ENCODE measurements at regions not wholly inside any gene's neighbourhood (a gene's known extent, or its start where the extent isn't known, plus 50 kb on each side); places are given as distances from the start of the nearest gene placed in this dataset.

- H3K4me3 Mint-ChIP-seq (ENCODE audit: unreplicated experiment), result no peak overlapping the region
- DNase-seq (ENCODE audit: low spot score), result no peak
These were observed 108.0 kb upstream of the TMTC2 start for GRCh38 chr12:82578725-82579124.

GRCh38 chr12:82583756-82584155 lies 103.0 kb upstream of the TMTC2 start:
- H3K9me3 Mint-ChIP-seq (ENCODE audit: low read depth), result peaks cover 35% of the 10 kb centered on the region
- no peak overlapping the region for H3K4me3 Mint-ChIP-seq (ENCODE audit: unreplicated experiment)
- peaks cover 2% of the 10 kb centered on the region for H3K27me3 Mint-ChIP-seq (ENCODE audit: low read depth)
- H3K27ac Mint-ChIP-seq (ENCODE audit: unreplicated experiment), result no peak overlapping the region
- no peak for TF ChIP-seq CTCF (IDR thresholded peaks at IDR 0.05)
- H3K4me1 Mint-ChIP-seq (ENCODE audit: low read depth), result no peaks in the 10 kb centered on the region
- no peak for DNase-seq (ENCODE audit: low spot score)
- H3K36me3 Mint-ChIP-seq (ENCODE audit: low read depth), result peaks cover 1% of the 10 kb centered on the region

More at GRCh38 chr12:82578725-82579124, 108.0 kb upstream of the TMTC2 start:
- Mint-ChIP-seq H3K36me3 (ENCODE audit: low read depth) (no peaks in the 10 kb centered on the region), H3K9me3 (ENCODE audit: low read depth) (peaks cover 7% of the 10 kb centered on the region), H3K27ac (ENCODE audit: unreplicated experiment) (no peak overlapping the region), H3K27me3 (ENCODE audit: low read depth) (peaks cover 2% of the 10 kb centered on the region), H3K4me1 (ENCODE audit: low read depth) (no peaks in the 10 kb centered on the region)
- no peak for TF ChIP-seq CTCF (IDR thresholded peaks at IDR 0.05)

GRCh38 chr12:82593143-82593542 lies 93.6 kb upstream of the TMTC2 start:
- peaks cover 1% of the 10 kb centered on the region for H3K36me3 Mint-ChIP-seq (ENCODE audit: low read depth)
- H3K27ac Mint-ChIP-seq (ENCODE audit: unreplicated experiment), result no peak overlapping the region
- peaks cover 22% of the 10 kb centered on the region for H3K9me3 Mint-ChIP-seq (ENCODE audit: low read depth)
- DNase-seq (ENCODE audit: low spot score), result no peak
- H3K4me1 Mint-ChIP-seq (ENCODE audit: low read depth), result no peaks in the 10 kb centered on the region
- peaks cover 8% of the 10 kb centered on the region for H3K27me3 Mint-ChIP-seq (ENCODE audit: low read depth)
- no peak for TF ChIP-seq CTCF (IDR thresholded peaks at IDR 0.05)
- H3K4me3 Mint-ChIP-seq (ENCODE audit: unreplicated experiment), result no peak overlapping the region

- H3K27me3 Mint-ChIP-seq (ENCODE audit: low read depth), result peaks cover 9% of the 10 kb centered on the region
- H3K36me3 Mint-ChIP-seq (ENCODE audit: low read depth), result no peaks in the 10 kb centered on the region
- H3K9me3 Mint-ChIP-seq (ENCODE audit: low read depth), result peaks cover 14% of the 10 kb centered on the region
- H3K4me1 Mint-ChIP-seq (ENCODE audit: low read depth), result no peaks in the 10 kb centered on the region
- no peak overlapping the region for H3K27ac Mint-ChIP-seq (ENCODE audit: unreplicated experiment)
- H3K4me3 Mint-ChIP-seq (ENCODE audit: unreplicated experiment), result no peak overlapping the region
- TF ChIP-seq CTCF (IDR thresholded peaks at IDR 0.05), result no peak
- DNase-seq (ENCODE audit: low spot score), result no peak
These were observed 92.8 kb upstream of the TMTC2 start for GRCh38 chr12:82593901-82594396.

GRCh38 chr12:82595941-82596340 lies 90.8 kb upstream of the TMTC2 start:
- H3K4me3 Mint-ChIP-seq (ENCODE audit: unreplicated experiment), result no peak overlapping the region
- H3K4me1 Mint-ChIP-seq (ENCODE audit: low read depth), result peaks cover 10% of the 10 kb centered on the region
- no peak overlapping the region for H3K27ac Mint-ChIP-seq (ENCODE audit: unreplicated experiment)
- H3K9me3 Mint-ChIP-seq (ENCODE audit: low read depth), result no peaks in the 10 kb centered on the region
- no peak for DNase-seq (ENCODE audit: low spot score)
- no peaks in the 10 kb centered on the region for H3K36me3 Mint-ChIP-seq (ENCODE audit: low read depth)
- no peak for TF ChIP-seq CTCF (IDR thresholded peaks at IDR 0.05)
- H3K27me3 Mint-ChIP-seq (ENCODE audit: low read depth), result peaks cover 9% of the 10 kb centered on the region
